ENCODE measurements at regions not wholly inside any gene's neighbourhood (a gene's known extent, or its start where the extent isn't known, plus 50 kb on each side); places are given as distances from the start of the nearest gene placed in this dataset.

DNA sequence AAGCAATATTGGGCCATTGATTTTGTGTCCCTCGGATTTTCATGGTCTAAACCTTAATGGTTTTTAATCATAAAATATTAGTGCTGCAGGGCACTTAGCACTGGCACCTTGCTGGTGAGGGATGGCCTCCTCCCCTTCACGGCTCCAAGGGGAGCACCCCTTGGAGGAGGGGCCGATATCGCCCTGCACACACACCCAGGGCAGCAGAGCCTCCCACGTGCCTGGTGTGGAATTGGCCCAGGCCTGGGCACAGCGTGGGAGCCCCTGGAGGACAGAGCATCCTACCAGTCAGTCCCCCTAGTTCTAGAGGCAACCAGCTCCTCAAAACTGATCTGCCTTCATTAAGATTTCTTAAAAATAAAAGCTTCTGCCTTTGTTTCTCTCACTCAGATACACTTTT lies 90.7 kb upstream of the CSF3R start:
- no peak for TF ChIP-seq POLR2A (IDR thresholded peaks at IDR 0.05)
- TF ChIP-seq CTCF (IDR thresholded peaks at IDR 0.05), result no peak
